SK-N-SH (cell line): ENCODE measurements at regions not wholly inside any gene's neighbourhood (a gene's known extent, or its start where the extent isn't known, plus 50 kb on each side); places are given as distances from the start of the nearest gene placed in this dataset.

Experiments
- CTCF ChIA-PET: fragments of 300-600, 350-600 bp; formaldehyde crosslinking; extraction: SDS; loops from one replicate; lab custom pipeline; 2021; lab: Yijun Ruan, JAX
- POLR2A ChIA-PET: fragments of 350-600 bp; sonication (Branson Sonifier 250); formaldehyde crosslinking; extraction: SDS; loops from one replicate; lab custom pipeline; 2020; ENCODE audit warnings: antibody characterized with exemption, inconsistent platforms; lab: Yijun Ruan, JAX
- DNase-seq: peaks from one replicate; pipeline ENCODE4 v3.0.0; 2012
- H2AFZ ChIP-seq: fragments of 200-600 bp; sonication (generic); 2 replicates; pipeline ENCODE4 v1.8.1; 2016; ENCODE audit warnings: antibody characterized with exemption, mild to moderate bottlenecking, low read depth
- H3F3A ChIP-seq: fragments of 200-600 bp; sonication (generic); replicated peaks from 2 replicates; pipeline ENCODE3; 2016; ENCODE audit warnings: antibody characterized with exemption, mild to moderate bottlenecking; ENCODE audit not compliant: insufficient read depth
- H3K27ac ChIP-seq, 2 experiments: fragments of 200-500 bp in 1 of 2; fragments of 200-600 bp in 1 of 2; sonication (Bioruptor generic) in 1 of 2; sonication (generic), shearing (Covaris generic) in 1 of 2; 2 replicates each; pipeline versions ENCODE4 v1.5.1 to v1.6.1; 2014 to 2016; ENCODE audit warnings: low read depth in 2 of 2, inconsistent platforms in 1 of 2, low read length in 1 of 2, mild to moderate bottlenecking in 1 of 2, mixed read lengths in 1 of 2
- H3K27me3 ChIP-seq: fragments of 200-600 bp; sonication (generic), shearing (Covaris generic); 2 replicates; pipeline ENCODE4 v1.6.1; 2016; ENCODE audit warnings: mixed run types; ENCODE audit not compliant: insufficient read depth
- H3K36me3 ChIP-seq, 2 experiments: fragments of 200-500 bp in 1 of 2; fragments of 200-600 bp in 1 of 2; sonication (Bioruptor generic) in 1 of 2; sonication (generic) in 1 of 2; replicated peaks in 1 of 2; 2 replicates each; pipeline versions ENCODE3 to v1.5.1; 2014 to 2016; ENCODE audit warnings: low read length in 1 of 2, mild to moderate bottlenecking in 1 of 2; ENCODE audit not compliant: insufficient read depth in 2 of 2, control insufficient read depth in 1 of 2
- H3K4me1 ChIP-seq, 2 experiments: fragments of 200-500 bp in 1 of 2; fragments of 200-600 bp in 1 of 2; sonication (Bioruptor generic) in 1 of 2; sonication (generic), shearing (Covaris generic) in 1 of 2; 2 replicates each; pipeline versions ENCODE4 v1.5.1 to v1.6.1; 2014 to 2016; ENCODE audit warnings: low read depth in 1 of 2, low read length in 1 of 2, mixed run types in 1 of 2; ENCODE audit not compliant: insufficient read depth in 2 of 2, control insufficient read depth in 1 of 2
- H3K4me2 ChIP-seq: fragments of 200-600 bp; sonication (generic), shearing (Covaris generic); 2 replicates; pipeline ENCODE4 v1.6.1; 2017; ENCODE audit warnings: mixed run types
- H3K4me3 ChIP-seq, 2 experiments: fragments of 200-500 bp in 1 of 2; fragments of 200-600 bp in 1 of 2; sonication (Bioruptor generic) in 1 of 2; sonication (generic), shearing (Covaris generic) in 1 of 2; 2 replicates each; pipeline versions ENCODE4 v1.5.1 to v1.8.1; 2014 to 2016; ENCODE audit warnings: low read depth in 2 of 2, inconsistent platforms in 1 of 2, low read length in 1 of 2, mild to moderate bottlenecking in 1 of 2, mixed read lengths in 1 of 2, moderate library complexity in 1 of 2
- H3K79me2 ChIP-seq: fragments of 200-600 bp; sonication (generic); 2 replicates; pipeline ENCODE4 v1.8.1; 2017; ENCODE audit warnings: mild to moderate bottlenecking; ENCODE audit not compliant: insufficient read depth
- H3K9ac ChIP-seq: fragments of 200-600 bp; sonication (generic); 2 replicates; pipeline ENCODE4 v1.6.1; 2017; ENCODE audit warnings: mixed run types
- H3K9me2 ChIP-seq: fragments of 200-600 bp; sonication (generic); 2 replicates; pipeline ENCODE4 v1.6.1; 2017; ENCODE audit warnings: mixed run types
- H3K9me3 ChIP-seq: fragments of 200-600 bp; sonication (generic); 2 replicates; pipeline ENCODE4 v1.6.1; 2017; ENCODE audit warnings: mixed run types, mild to moderate bottlenecking, moderate library complexity
- H4K20me1 ChIP-seq: fragments of 200-600 bp; sonication (generic); 2 replicates; pipeline ENCODE4 v1.6.1; 2017; ENCODE audit warnings: mild to moderate bottlenecking, mixed run types; ENCODE audit not compliant: insufficient read depth
- EP300 ChIP-seq, 2 experiments: IDR thresholded peaks; 2 replicates each; pipeline versions ENCODE4 v1.4.0 to v1.6.1; 2012; ENCODE audit warnings: borderline replicate concordance in 1 of 2, low read depth in 1 of 2, low read length in 1 of 2
- FOXM1 ChIP-seq: IDR thresholded peaks from 2 replicates; pipeline ENCODE4 v1.4.0; 2012; ENCODE audit warnings: low read depth, mild to moderate bottlenecking
- JUND ChIP-seq: IDR thresholded peaks from 2 replicates; pipeline ENCODE4 v1.4.0; 2012
- MXI1 ChIP-seq: IDR thresholded peaks from 2 replicates; pipeline ENCODE4 v1.6.1; 2012; ENCODE audit warnings: mild to moderate bottlenecking, low read depth, low read length, improper control_type of control experiment
- NRF1 ChIP-seq: IDR thresholded peaks from 2 replicates; pipeline ENCODE4 v1.6.1; 2012; ENCODE audit warnings: low read depth, mild to moderate bottlenecking, low read length
- POLR2AphosphoS5 ChIP-seq: IDR thresholded peaks from 2 replicates; pipeline ENCODE4 v1.6.1; 2012; ENCODE audit warnings: low read depth, low read length
- RXRA ChIP-seq: IDR thresholded peaks from 2 replicates; pipeline ENCODE4 v1.4.0; 2012; ENCODE audit warnings: low read depth, mild to moderate bottlenecking, borderline replicate concordance
- SMC3 ChIP-seq: IDR thresholded peaks from 2 replicates; pipeline ENCODE4 v1.6.1; 2012; ENCODE audit warnings: low read depth, low read length, improper control_type of control experiment
- TEAD4 ChIP-seq: IDR thresholded peaks from 2 replicates; pipeline ENCODE4 v1.4.0; 2012; ENCODE audit warnings: mild to moderate bottlenecking, borderline replicate concordance; ENCODE audit not compliant: insufficient read depth
- WGBS: methylation state at CpG from one replicate; pipeline ENCODE4 v1.1.6; 2017; ENCODE audit warnings: low lambda C conversion rate; 5-methylcytosine and 5-hydroxymethylcytosine counted together
- TF ChIP-seq, protein P1 (sequence below): fragments of 150-350 bp; IDR thresholded peaks from 2 replicates; pipeline ENCODE4 v1.6.1; 2017; ENCODE audit warnings: antibody characterized with exemption, low read length, low read depth, borderline replicate concordance
- TF ChIP-seq, protein P2 (sequence below): fragments of 150-350 bp; IDR thresholded peaks from 2 replicates; pipeline ENCODE4 v1.6.1; 2016; ENCODE audit warnings: mild to moderate bottlenecking, low read depth, low read length
- TF ChIP-seq, protein P3 (sequence below): IDR thresholded peaks from 2 replicates; pipeline ENCODE4 v1.4.0; 2012; ENCODE audit warnings: low read depth, borderline replicate concordance
- TF ChIP-seq, protein P4 (sequence below): fragments of 200-600 bp; sonication (generic); IDR thresholded peaks from 2 replicates; pipeline ENCODE4 v1.6.1; 2017; ENCODE audit warnings: antibody characterized with exemption, mild to moderate bottlenecking, moderate library complexity

DNA sequence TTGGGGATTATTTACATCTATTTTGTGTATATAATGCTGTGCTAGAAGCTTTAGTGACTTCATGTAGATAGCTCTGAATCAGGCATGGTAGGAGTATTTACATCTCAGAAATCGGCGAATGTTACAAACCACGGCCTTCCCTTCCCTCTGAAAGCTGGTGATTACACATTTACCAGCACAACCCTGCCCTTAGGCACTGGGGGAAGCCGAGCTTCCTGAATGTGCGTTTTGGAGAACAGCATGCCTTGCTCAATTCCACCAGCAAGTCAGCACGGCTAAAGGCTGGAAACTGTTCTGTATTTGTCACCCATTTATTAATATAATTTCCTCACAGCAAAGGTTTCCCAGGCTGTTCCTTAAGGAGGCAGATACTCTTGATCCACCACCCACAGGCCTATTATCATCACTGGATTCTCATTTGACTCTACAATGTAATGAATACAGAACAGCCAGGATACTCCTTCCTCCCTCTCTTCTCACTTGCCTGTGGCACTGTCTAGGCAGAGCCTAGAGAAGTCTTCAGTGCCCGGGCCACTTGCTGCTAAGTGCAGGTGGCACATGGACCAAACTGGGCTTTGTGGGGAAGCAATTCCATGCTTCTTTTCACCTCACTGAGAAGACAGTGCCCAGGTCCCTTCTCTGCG is 55.2 kb upstream of the CACNA2D3 start:
- DNase-seq = no peak
- H3K36me3 ChIP-seq = no peaks in the 10 kb centered on the region
- no peak overlapping the region for H2AFZ ChIP-seq
- POLR2A ChIA-PET = no interaction called here
- no peaks in the 10 kb centered on the region for H3K79me2 ChIP-seq
- no peaks in the 10 kb centered on the region for H4K20me1 ChIP-seq
- 24% methylated on average over 8 of the region's 8 CpGs for WGBS
- H3K4me1 ChIP-seq = no peaks in the 10 kb centered on the region
- TF ChIP-seq, protein P1, sequence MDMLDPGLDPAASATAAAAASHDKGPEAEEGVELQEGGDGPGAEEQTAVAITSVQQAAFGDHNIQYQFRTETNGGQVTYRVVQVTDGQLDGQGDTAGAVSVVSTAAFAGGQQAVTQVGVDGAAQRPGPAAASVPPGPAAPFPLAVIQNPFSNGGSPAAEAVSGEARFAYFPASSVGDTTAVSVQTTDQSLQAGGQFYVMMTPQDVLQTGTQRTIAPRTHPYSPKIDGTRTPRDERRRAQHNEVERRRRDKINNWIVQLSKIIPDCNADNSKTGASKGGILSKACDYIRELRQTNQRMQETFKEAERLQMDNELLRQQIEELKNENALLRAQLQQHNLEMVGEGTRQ = no peak
- TF ChIP-seq, protein P2, sequence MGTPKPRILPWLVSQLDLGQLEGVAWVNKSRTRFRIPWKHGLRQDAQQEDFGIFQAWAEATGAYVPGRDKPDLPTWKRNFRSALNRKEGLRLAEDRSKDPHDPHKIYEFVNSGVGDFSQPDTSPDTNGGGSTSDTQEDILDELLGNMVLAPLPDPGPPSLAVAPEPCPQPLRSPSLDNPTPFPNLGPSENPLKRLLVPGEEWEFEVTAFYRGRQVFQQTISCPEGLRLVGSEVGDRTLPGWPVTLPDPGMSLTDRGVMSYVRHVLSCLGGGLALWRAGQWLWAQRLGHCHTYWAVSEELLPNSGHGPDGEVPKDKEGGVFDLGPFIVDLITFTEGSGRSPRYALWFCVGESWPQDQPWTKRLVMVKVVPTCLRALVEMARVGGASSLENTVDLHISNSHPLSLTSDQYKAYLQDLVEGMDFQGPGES = no peak
- TF ChIP-seq RXRA (no peak), SMC3 (no peak), MXI1 (no peak), JUND (no peak), EP300 (IDR thresholded peaks at IDR 0.05; ENCODE audit: borderline replicate concordance in 1 of 2, low read depth in 1 of 2, low read length in 1 of 2) (no peak)
- TF ChIP-seq, protein P3, sequence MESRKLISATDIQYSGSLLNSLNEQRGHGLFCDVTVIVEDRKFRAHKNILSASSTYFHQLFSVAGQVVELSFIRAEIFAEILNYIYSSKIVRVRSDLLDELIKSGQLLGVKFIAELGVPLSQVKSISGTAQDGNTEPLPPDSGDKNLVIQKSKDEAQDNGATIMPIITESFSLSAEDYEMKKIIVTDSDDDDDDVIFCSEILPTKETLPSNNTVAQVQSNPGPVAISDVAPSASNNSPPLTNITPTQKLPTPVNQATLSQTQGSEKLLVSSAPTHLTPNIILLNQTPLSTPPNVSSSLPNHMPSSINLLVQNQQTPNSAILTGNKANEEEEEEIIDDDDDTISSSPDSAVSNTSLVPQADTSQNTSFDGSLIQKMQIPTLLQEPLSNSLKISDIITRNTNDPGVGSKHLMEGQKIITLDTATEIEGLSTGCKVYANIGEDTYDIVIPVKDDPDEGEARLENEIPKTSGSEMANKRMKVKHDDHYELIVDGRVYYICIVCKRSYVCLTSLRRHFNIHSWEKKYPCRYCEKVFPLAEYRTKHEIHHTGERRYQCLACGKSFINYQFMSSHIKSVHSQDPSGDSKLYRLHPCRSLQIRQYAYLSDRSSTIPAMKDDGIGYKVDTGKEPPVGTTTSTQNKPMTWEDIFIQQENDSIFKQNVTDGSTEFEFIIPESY = no peak
- no peaks in the 10 kb centered on the region for H3F3A ChIP-seq
- no peak overlapping the region for H3K4me3 ChIP-seq
- H3K27ac ChIP-seq = no peak overlapping the region
- no peaks in the 10 kb centered on the region for H3K9me2 ChIP-seq
- H3K4me2 ChIP-seq = no peak overlapping the region
- no peaks in the 10 kb centered on the region for H3K9me3 ChIP-seq
- no peak overlapping the region for H3K9ac ChIP-seq
- CTCF ChIA-PET = interaction anchor here (1.3 kb wide), 1 partner anchor 125 kb away, joined by 3 read pairs; no protein-coding TSS in a partner anchor
- H3K27me3 ChIP-seq = no peaks in the 10 kb centered on the region

DNA sequence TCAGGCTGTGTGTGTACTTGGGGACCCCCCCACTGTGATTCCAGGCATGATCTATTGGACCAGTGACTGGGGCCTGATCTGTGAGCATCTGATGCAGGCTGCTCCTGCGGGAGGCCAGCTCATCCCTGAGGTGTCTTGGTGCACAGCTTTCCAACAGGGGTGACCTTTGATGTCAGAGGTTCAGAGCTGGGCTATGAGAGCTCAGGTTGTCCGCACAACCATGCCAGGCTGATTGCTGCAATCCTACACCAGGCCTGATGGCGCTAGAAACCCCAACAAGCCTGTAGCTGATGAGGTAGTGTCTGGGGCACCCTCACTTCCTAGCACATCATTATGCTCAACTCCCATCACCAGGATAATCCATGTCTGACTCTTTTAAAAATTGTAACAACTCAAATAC is 56.1 kb upstream of the CACNA2D3 start:
- Histone ChIP-seq H4K20me1 (no peaks in the 10 kb centered on the region), H3F3A (no peaks in the 10 kb centered on the region), H3K4me2 (no peak overlapping the region)
- TF ChIP-seq, protein P4, sequence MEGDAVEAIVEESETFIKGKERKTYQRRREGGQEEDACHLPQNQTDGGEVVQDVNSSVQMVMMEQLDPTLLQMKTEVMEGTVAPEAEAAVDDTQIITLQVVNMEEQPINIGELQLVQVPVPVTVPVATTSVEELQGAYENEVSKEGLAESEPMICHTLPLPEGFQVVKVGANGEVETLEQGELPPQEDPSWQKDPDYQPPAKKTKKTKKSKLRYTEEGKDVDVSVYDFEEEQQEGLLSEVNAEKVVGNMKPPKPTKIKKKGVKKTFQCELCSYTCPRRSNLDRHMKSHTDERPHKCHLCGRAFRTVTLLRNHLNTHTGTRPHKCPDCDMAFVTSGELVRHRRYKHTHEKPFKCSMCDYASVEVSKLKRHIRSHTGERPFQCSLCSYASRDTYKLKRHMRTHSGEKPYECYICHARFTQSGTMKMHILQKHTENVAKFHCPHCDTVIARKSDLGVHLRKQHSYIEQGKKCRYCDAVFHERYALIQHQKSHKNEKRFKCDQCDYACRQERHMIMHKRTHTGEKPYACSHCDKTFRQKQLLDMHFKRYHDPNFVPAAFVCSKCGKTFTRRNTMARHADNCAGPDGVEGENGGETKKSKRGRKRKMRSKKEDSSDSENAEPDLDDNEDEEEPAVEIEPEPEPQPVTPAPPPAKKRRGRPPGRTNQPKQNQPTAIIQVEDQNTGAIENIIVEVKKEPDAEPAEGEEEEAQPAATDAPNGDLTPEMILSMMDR = no peak
- TF ChIP-seq NRF1 (no peak), EP300 (IDR thresholded peaks at IDR 0.05; ENCODE audit: borderline replicate concordance in 1 of 2, low read depth in 1 of 2, low read length in 1 of 2) (no peak), POLR2AphosphoS5 (no peak), TEAD4 (no peak), FOXM1 (no peak)
- TF ChIP-seq, all 33 proteins: peak for 0
- ChIA-PET POLR2A (no interaction called here), CTCF (interaction anchor here (0.6 to 1.3 kb wide), 2 partner anchors 26 to 124 kb away, joined by 3 read pairs; no protein-coding TSS in a partner anchor)
- WGBS = 13% methylated on average over 2 of the region's 3 CpGs
- no peaks in the 10 kb centered on the region for H3K79me2 ChIP-seq
- no peaks in the 10 kb centered on the region for H3K36me3 ChIP-seq
- no peak overlapping the region for H2AFZ ChIP-seq
- no peaks in the 10 kb centered on the region for H3K9me2 ChIP-seq
- no peaks in the 10 kb centered on the region for H3K9me3 ChIP-seq
- no peak for DNase-seq
- H3K27me3 ChIP-seq = no peaks in the 10 kb centered on the region
- H3K4me3 ChIP-seq = no peak overlapping the region
- no peaks in the 10 kb centered on the region for H3K4me1 ChIP-seq
- no peak overlapping the region for H3K27ac ChIP-seq
- no peak overlapping the region for H3K9ac ChIP-seq
